OCI-LY1 (cell line): ENCODE measurements at regions not wholly inside any gene's neighbourhood (a gene's known extent, or its start where the extent isn't known, plus 50 kb on each side); places are given as distances from the start of the nearest gene placed in this dataset.

Experiments
- H2AFZ ChIP-seq: fragments of 200-600 bp; sonication (generic), shearing (Covaris generic); 2 replicates; pipeline ENCODE4 v1.6.0; 2014; ENCODE audit warnings: antibody characterized with exemption, mild to moderate bottlenecking, low read length
- H3F3A ChIP-seq: fragments of 200-600 bp; sonication (generic), shearing (Covaris generic); 2 replicates; pipeline ENCODE4 v1.6.0; 2014; ENCODE audit warnings: mild to moderate bottlenecking, antibody characterized with exemption, low read length, moderate library complexity; ENCODE audit not compliant: insufficient read depth
- H3K27ac ChIP-seq: fragments of 200-600 bp; sonication (generic); 2 replicates; pipeline ENCODE4 v1.5.1; 2014; ENCODE audit warnings: low read length, mixed run types, mild to moderate bottlenecking, low read depth; ENCODE audit not compliant: poor library complexity, severe bottlenecking
- H3K27me3 ChIP-seq: fragments of 200-600 bp; sonication (generic); 2 replicates; pipeline ENCODE4 v1.6.0; 2014; ENCODE audit warnings: antibody characterized with exemption, mild to moderate bottlenecking, low read length, moderate library complexity; ENCODE audit not compliant: insufficient read depth
- H3K36me3 ChIP-seq: fragments of 200-600 bp; sonication (generic); 2 replicates; pipeline ENCODE4 v1.6.1; 2014; ENCODE audit warnings: mild to moderate bottlenecking, antibody characterized with exemption, low read length, moderate library complexity, mixed read lengths; ENCODE audit not compliant: insufficient read depth
- H3K4me1 ChIP-seq: fragments of 200-600 bp; sonication (generic); 2 replicates; pipeline ENCODE4 v1.5.1; 2014; ENCODE audit warnings: mild to moderate bottlenecking, low read length, moderate library complexity; ENCODE audit not compliant: insufficient read depth, severe bottlenecking
- H3K4me2 ChIP-seq: fragments of 200-600 bp; sonication (generic), shearing (Covaris generic); 2 replicates; pipeline ENCODE4 v1.6.1; 2014; ENCODE audit warnings: low read length
- H3K4me3 ChIP-seq: fragments of 200-600 bp; sonication (generic); 2 replicates; pipeline ENCODE4 v1.5.1; 2014; ENCODE audit warnings: low read length, low read depth, mild to moderate bottlenecking, mixed read lengths; ENCODE audit not compliant: poor library complexity, severe bottlenecking
- H3K79me2 ChIP-seq: fragments of 200-600 bp; shearing (Covaris generic); 2 replicates; pipeline ENCODE4 v1.6.1; 2016; ENCODE audit warnings: mixed run types, low read length, mixed read lengths; ENCODE audit not compliant: insufficient read depth
- H3K9ac ChIP-seq: fragments of 200-600 bp; sonication (generic), shearing (Covaris generic); 2 replicates; pipeline ENCODE4 v1.6.1; 2014; ENCODE audit warnings: mild to moderate bottlenecking, low read length, mixed read lengths
- H3K9me2 ChIP-seq: fragments of 200-600 bp; sonication (generic), shearing (Covaris generic); 2 replicates; pipeline ENCODE4 v1.6.1; 2014; ENCODE audit warnings: low read depth, mild to moderate bottlenecking, low read length, mixed read lengths
- H3K9me3 ChIP-seq: fragments of 200-600 bp; shearing (Covaris generic); 2 replicates; pipeline ENCODE4 v1.6.1; 2014; ENCODE audit warnings: low read length, mixed read lengths
- H4K20me1 ChIP-seq: fragments of 200-600 bp; sonication (generic), shearing (Covaris generic); 2 replicates; pipeline ENCODE4 v1.6.0; 2016; ENCODE audit warnings: mild to moderate bottlenecking, low read length; ENCODE audit not compliant: insufficient read depth
- CTCF ChIP-seq: fragments of 200-600 bp; sonication (generic), shearing (Covaris generic); IDR thresholded peaks from 2 replicates; pipeline ENCODE4 v1.5.1; 2017; ENCODE audit warnings: mild to moderate bottlenecking, antibody characterized with exemption, low read length, moderate library complexity, mixed read lengths
- EZH2 ChIP-seq: fragments of 200-600 bp; sonication (generic), shearing (Covaris generic); IDR thresholded peaks from 2 replicates; pipeline ENCODE4 v1.8.0; 2017; ENCODE audit warnings: borderline replicate concordance, mixed run types, mild to moderate bottlenecking, antibody characterized with exemption, low read length, moderate library complexity, mixed read lengths

GRCh38 chr15:96756656-96757055 lies 426.2 kb downstream of the NR2F2 start:
- Histone ChIP-seq H3K79me2 (no peaks in the 10 kb centered on the region), H3K36me3 (no peaks in the 10 kb centered on the region), H2AFZ (no peak overlapping the region), H3K27me3 (no peaks in the 10 kb centered on the region), H3K4me1 (no peaks in the 10 kb centered on the region), H3F3A (no peaks in the 10 kb centered on the region), H4K20me1 (no peaks in the 10 kb centered on the region), H3K9me3 (no peaks in the 10 kb centered on the region), H3K9ac (no peak overlapping the region), H3K27ac (no peak overlapping the region), H3K9me2 (no peaks in the 10 kb centered on the region), H3K4me3 (no peak overlapping the region), H3K4me2 (no peak overlapping the region)
- TF ChIP-seq CTCF: no peak
- no peak for TF ChIP-seq EZH2

GRCh38 chr15:96762566-96762965 lies 432.1 kb downstream of the NR2F2 start:
- no peaks in the 10 kb centered on the region for H3K9me3 ChIP-seq
- no peaks in the 10 kb centered on the region for H3K36me3 ChIP-seq
- H3K9me2 ChIP-seq: no peaks in the 10 kb centered on the region
- no peaks in the 10 kb centered on the region for H3K27me3 ChIP-seq
- no peaks in the 10 kb centered on the region for H4K20me1 ChIP-seq
- no peak overlapping the region for H3K9ac ChIP-seq
- no peak overlapping the region for H3K4me3 ChIP-seq
- H3K79me2 ChIP-seq: no peaks in the 10 kb centered on the region
- TF ChIP-seq EZH2 (no peak), CTCF (no peak)
- H3K4me2 ChIP-seq: no peak overlapping the region
- H3F3A ChIP-seq: no peaks in the 10 kb centered on the region
- no peaks in the 10 kb centered on the region for H3K4me1 ChIP-seq
- no peak overlapping the region for H3K27ac ChIP-seq
- no peak overlapping the region for H2AFZ ChIP-seq

DNA sequence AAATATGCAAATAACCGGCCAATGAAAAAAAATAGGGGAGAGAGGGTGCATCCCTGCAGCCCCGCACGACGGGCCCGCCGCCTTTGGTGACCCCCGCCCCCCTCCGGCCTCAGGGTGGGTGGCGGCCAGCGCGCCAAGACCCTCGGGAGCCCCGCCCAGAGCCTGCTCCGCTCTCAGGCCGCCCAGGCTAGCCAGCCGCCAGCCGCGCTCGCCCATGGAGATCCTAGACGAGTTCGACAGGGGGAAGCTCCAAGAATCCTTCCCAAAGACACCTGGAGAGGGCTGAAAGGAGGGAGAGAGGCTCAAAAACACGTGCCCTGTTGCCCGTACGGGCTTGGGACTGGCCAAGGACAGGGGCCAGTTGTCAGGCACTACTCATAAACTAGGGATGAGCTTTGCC lies 434.0 kb downstream of the NR2F2 start:
- Histone ChIP-seq H3K9ac (no peak overlapping the region), H3K79me2 (no peaks in the 10 kb centered on the region), H2AFZ (no peak overlapping the region), H3K4me3 (no peak overlapping the region), H4K20me1 (no peaks in the 10 kb centered on the region), H3K9me3 (no peaks in the 10 kb centered on the region), H3K4me2 (no peak overlapping the region), H3K27ac (no peak overlapping the region), H3F3A (no peaks in the 10 kb centered on the region), H3K36me3 (no peaks in the 10 kb centered on the region), H3K9me2 (no peaks in the 10 kb centered on the region), H3K27me3 (no peaks in the 10 kb centered on the region), H3K4me1 (no peaks in the 10 kb centered on the region)
- no peak for TF ChIP-seq CTCF
- TF ChIP-seq EZH2: no peak
